Coronary artery (tissue), 2 donors: ENCODE measurements at regions not wholly inside any gene's neighbourhood (a gene's known extent, or its start where the extent isn't known, plus 50 kb on each side); places are given as distances from the start of the nearest gene placed in this dataset.

Experiments used
- DNase-seq: peaks from one replicate; pipeline ENCODE4 v3.0.0-alpha.2; 2017; ENCODE audit warnings: low spot score
- H3K27ac ChIP-seq, 2 donors: fragments of 200-600 bp; sonication (generic); one replicate each; pipeline ENCODE4 v1.5.1; 2016 to 2019
- H3K4me3 ChIP-seq: fragments of 200-600 bp; sonication (generic); 2 replicates; pipeline ENCODE4 v1.5.1; 2016; ENCODE audit warnings: mild to moderate bottlenecking, moderate library complexity
- CTCF ChIP-seq: fragments of 200-600 bp; sonication (generic); IDR thresholded peaks from one replicate; pipeline ENCODE4 v1.5.1; 2019; ENCODE audit warnings: antibody characterized with exemption

- no peak for DNase-seq
- Histone ChIP-seq H3K4me3 (no peak overlapping the region), H3K27ac (no peak overlapping the region)
- no peak for TF ChIP-seq CTCF
Observed at GRCh38 chr7:96402913-96403312, 81.0 kb upstream of the SLC25A13 start.

- Histone ChIP-seq H3K27ac (no peak overlapping the region), H3K4me3 (no peak overlapping the region)
- no peak for TF ChIP-seq CTCF
- no peak for DNase-seq
Observed at GRCh38 chr7:96401200-96401599, 79.3 kb upstream of the SLC25A13 start.

GRCh38 chr7:96400518-96400917 is 78.6 kb upstream of the SLC25A13 start:
- DNase-seq: no peak
- Histone ChIP-seq H3K27ac (no peak overlapping the region), H3K4me3 (no peak overlapping the region)
- TF ChIP-seq CTCF: no peak

- no peak for DNase-seq
- TF ChIP-seq CTCF: no peak
- Histone ChIP-seq H3K27ac (no peak overlapping the region), H3K4me3 (no peak overlapping the region)
Observed at GRCh38 chr7:96400001-96400400, 78.1 kb upstream of the SLC25A13 start.

GRCh38 chr7:96397936-96398598 is 76.2 kb upstream of the SLC25A13 start:
- Histone ChIP-seq H3K27ac (no peak overlapping the region), H3K4me3 (no peak overlapping the region)
- TF ChIP-seq CTCF: no peak
- no peak for DNase-seq

GRCh38 chr7:96388620-96389383 is 66.9 kb upstream of the SLC25A13 start:
- DNase-seq: no peak
- peak overlapping the region; percentile 22 for H3K4me3 ChIP-seq
- TF ChIP-seq CTCF: no peak
- H3K27ac ChIP-seq: peak overlapping the region; percentile 9 to 67

GRCh38 chr7:96388166-96388565 is 66.3 kb upstream of the SLC25A13 start:
- Histone ChIP-seq H3K4me3 (no peak overlapping the region), H3K27ac (peak overlapping the region in 1 of 2 donors; percentile 67)
- TF ChIP-seq CTCF: no peak
- no peak for DNase-seq
